Bronchial epithelial cell (primary cell): ENCODE measurements at regions not wholly inside any gene's neighbourhood (a gene's known extent, or its start where the extent isn't known, plus 50 kb on each side); places are given as distances from the start of the nearest gene placed in this dataset.

Experiments used
- DNase-seq: peaks from one replicate; pipeline ENCODE4 v3.0.0-alpha.2; 2010; ENCODE audit warnings: low read depth
- FAIRE-seq: peaks from 2 replicates; lab custom pipeline; 2011; peaks lifted over from hg19 to GRCh38; lab: Jason Lieb, UNC
- H3K27me3 ChIP-seq: 2 replicates; pipeline ENCODE4 v1.5.1; 2011; ENCODE audit warnings: low read length; ENCODE audit not compliant: control insufficient read depth, insufficient read depth
- H3K36me3 ChIP-seq: 2 replicates; pipeline ENCODE4 v1.5.1; 2011; ENCODE audit warnings: low read length; ENCODE audit not compliant: control insufficient read depth, insufficient read depth
- H3K4me3 ChIP-seq: 2 replicates; pipeline ENCODE4 v1.5.1; 2011; ENCODE audit warnings: mild to moderate bottlenecking, low read depth, low read length, control low read depth
- TF ChIP-seq, protein P1 (sequence below): IDR thresholded peaks from 2 replicates; pipeline ENCODE4 v1.5.1; 2011; ENCODE audit warnings: mild to moderate bottlenecking, moderate library complexity, low read length, control low read depth, inconsistent platforms; ENCODE audit not compliant: insufficient read depth, severe bottlenecking

DNA sequence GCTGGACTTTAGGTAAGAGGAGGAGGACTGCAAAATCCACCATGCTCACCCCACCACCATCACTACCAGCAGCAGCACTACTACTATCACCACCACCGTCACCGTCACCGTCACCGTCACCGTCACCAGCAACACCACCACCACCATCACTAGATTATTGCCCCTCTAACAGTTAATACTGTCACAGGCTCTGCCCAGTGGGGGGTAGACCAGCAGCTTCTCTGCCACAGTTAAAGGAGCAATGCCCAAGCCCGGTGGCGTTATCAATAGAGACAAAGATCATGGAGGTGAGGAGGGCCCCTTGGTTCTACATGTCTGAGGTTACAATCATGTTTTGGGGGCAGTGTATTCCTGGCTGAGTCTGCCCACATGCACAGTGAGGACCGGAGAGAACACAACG lies 184.4 kb upstream of the DYNLRB2 start:
- FAIRE-seq (no peak), DNase-seq (no peak)

DNA sequence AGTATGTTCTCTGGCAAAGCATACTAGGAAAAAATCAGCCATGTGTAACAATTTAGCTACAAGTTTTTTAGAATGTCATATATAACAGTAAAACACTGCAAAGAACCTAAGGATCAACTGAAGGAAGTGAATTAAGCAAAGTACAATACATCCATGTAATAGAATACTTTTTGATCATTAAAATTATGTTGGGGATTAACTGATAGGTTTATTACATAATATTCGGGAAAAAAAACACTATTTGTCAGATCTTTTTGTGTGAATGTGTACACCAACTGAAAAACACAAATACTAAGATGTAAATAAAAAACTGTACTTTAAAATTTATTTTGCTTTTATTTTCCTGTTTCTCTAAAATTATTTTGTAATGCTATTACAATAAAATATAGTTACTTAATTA lies 185.5 kb upstream of the DYNLRB2 start:
- no peak for DNase-seq
- FAIRE-seq: no peak
- TF ChIP-seq, protein P1, sequence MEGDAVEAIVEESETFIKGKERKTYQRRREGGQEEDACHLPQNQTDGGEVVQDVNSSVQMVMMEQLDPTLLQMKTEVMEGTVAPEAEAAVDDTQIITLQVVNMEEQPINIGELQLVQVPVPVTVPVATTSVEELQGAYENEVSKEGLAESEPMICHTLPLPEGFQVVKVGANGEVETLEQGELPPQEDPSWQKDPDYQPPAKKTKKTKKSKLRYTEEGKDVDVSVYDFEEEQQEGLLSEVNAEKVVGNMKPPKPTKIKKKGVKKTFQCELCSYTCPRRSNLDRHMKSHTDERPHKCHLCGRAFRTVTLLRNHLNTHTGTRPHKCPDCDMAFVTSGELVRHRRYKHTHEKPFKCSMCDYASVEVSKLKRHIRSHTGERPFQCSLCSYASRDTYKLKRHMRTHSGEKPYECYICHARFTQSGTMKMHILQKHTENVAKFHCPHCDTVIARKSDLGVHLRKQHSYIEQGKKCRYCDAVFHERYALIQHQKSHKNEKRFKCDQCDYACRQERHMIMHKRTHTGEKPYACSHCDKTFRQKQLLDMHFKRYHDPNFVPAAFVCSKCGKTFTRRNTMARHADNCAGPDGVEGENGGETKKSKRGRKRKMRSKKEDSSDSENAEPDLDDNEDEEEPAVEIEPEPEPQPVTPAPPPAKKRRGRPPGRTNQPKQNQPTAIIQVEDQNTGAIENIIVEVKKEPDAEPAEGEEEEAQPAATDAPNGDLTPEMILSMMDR: no peak
- no peaks in the 10 kb centered on the region for H3K27me3 ChIP-seq
- H3K36me3 ChIP-seq: no peaks in the 10 kb centered on the region
- no peak overlapping the region for H3K4me3 ChIP-seq

More for the DNA sequence above, 184.4 kb upstream of the DYNLRB2 start:
- TF ChIP-seq, protein P1: no peak
- Histone ChIP-seq H3K27me3 (no peaks in the 10 kb centered on the region), H3K4me3 (no peak overlapping the region), H3K36me3 (no peaks in the 10 kb centered on the region)

DNA sequence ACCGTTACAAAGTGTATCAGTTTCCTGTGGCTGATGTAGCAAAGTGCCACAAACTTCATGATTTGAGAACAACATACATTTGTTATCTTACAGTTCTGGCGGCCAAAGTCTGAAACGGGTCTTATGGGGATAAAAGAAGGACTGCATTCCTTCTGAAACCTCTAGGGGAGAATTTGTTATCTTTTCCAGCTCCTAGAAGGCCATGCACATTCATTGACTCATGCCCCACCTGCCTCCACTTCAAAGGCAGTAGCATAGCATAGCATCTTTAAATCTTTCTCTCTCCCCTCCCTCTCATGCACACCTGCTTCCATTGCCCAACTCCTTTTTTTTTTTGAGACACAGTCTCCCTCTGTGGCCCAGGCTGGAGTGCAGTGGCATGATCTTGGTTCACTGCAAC lies 190.7 kb upstream of the DYNLRB2 start:
- no peaks in the 10 kb centered on the region for H3K27me3 ChIP-seq
- H3K36me3 ChIP-seq: no peaks in the 10 kb centered on the region
- DNase-seq (no peak), FAIRE-seq (no peak)
- no peak overlapping the region for H3K4me3 ChIP-seq
- TF ChIP-seq, protein P1: no peak

DNA sequence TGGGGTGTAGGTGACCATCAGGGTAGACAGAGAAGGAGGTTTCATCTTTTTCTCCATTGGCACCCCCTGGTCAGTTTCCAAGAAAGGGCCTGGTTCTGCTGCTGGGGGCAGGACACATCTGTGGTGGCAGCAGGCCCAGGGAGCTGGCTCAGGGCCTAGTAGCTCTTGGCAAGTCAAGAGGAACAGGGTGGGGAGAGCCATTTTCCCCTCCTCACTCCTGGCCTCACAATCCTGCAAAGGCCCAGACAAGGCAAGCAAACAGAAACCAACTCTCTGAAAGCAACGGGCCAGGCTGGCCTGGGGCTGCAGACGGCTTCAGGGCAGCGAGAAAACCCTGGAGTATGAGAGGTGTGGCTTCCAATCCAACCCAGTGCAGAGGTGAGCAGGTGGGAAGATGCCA lies 192.9 kb upstream of the DYNLRB2 start:
- H3K27me3 ChIP-seq: no peaks in the 10 kb centered on the region
- FAIRE-seq (no peak), DNase-seq (no peak)
- no peaks in the 10 kb centered on the region for H3K36me3 ChIP-seq
- TF ChIP-seq, protein P1: no peak
- no peak overlapping the region for H3K4me3 ChIP-seq

DNA sequence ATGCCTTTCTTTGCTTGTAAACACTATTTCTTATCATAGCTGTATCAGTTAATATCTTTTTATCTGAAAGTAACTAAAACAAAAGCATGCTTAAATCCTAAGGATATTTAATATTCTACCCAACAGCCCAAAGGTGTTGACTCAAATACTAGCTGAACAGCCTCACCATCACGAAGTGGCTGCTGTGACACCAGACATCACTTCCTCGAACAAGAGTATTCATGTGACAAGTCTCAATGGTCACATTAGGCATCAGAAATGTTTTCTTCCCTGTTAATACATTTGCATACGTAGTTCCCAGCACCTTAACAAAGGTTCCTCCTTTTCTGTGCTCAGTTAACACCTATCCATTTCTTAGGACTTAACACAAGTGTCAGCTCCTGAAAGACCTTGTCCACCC lies 193.8 kb upstream of the DYNLRB2 start:
- H3K27me3 ChIP-seq: no peaks in the 10 kb centered on the region
- FAIRE-seq (peak; percentile 47), DNase-seq (no peak)
- H3K36me3 ChIP-seq: no peaks in the 10 kb centered on the region
- no peak overlapping the region for H3K4me3 ChIP-seq
- TF ChIP-seq, protein P1: no peak

DNA sequence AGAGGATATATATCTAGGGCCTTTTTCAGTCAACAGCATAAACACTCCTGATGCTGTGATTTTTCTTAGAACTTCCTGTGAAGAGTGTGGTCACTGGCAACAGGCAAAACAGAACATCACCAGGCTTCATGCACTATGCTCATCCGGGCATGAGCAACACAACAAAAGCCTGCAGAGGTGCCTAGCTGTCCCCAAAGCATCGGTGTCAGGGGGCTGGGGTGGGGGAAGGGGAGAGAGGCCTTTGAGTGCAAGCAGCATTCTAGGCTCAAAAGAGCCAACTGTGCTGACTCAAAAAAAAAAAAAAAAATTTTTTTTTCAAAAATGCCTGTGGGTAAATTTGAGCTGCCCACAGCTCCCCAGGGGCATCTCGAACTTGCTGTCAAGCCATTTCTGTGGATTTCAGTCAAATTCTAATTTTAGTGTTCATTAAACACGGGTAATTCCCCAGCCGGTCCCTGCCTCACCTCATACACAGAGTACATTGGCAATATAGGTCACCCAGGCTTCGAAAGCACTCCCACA lies 194.6 kb upstream of the DYNLRB2 start:
- no peak for FAIRE-seq
- Histone ChIP-seq H3K27me3 (no peaks in the 10 kb centered on the region), H3K36me3 (no peaks in the 10 kb centered on the region), H3K4me3 (no peak overlapping the region)
- TF ChIP-seq, protein P1: no peak
- DNase-seq: no peak
